Stimulated activated CD4-positive, alpha-beta T cell treated with anti-CD3 and anti-CD28 coated beads, Interleukin-2, amount 100 ng/mL, for 4 hours (primary cell): ENCODE measurements at regions not wholly inside any gene's neighbourhood (a gene's known extent, or its start where the extent isn't known, plus 50 kb on each side); places are given as distances from the start of the nearest gene placed in this dataset.
"Not testable (repeated sequence)": the region's sequence is repeated elsewhere in the genome, so short reads cannot be mapped to it uniquely, and the experiment has no call there.

Experiments
- DNase-seq: peaks from one replicate; pipeline ENCODE4 v3.0.0-alpha.2; 2020; ENCODE audit warnings: low read depth

GRCh38 chr17:73851091-73851490 is 206.8 kb upstream of the SDK2 start:
- DNase-seq = no peak

- DNase-seq = no peak
These were observed 207.7 kb upstream of the SDK2 start for GRCh38 chr17:73851921-73852320.

- no peak for DNase-seq
These were observed 211.6 kb upstream of the SDK2 start for GRCh38 chr17:73855720-73856333.

GRCh38 chr17:73856556-73856955 is 212.3 kb upstream of the SDK2 start:
- no peak for DNase-seq

GRCh38 chr17:73859439-73860008 is 215.3 kb upstream of the SDK2 start:
- DNase-seq = not testable (repeated sequence)

GRCh38 chr17:73861543-73861942 is 217.3 kb upstream of the SDK2 start:
- DNase-seq = no peak

- no peak for DNase-seq
These were observed 219.7 kb upstream of the SDK2 start for GRCh38 chr17:73863761-73864535.

- DNase-seq = no peak
These were observed 221.6 kb upstream of the SDK2 start for GRCh38 chr17:73865831-73866230.

- DNase-seq = no peak
These were observed 222.8 kb upstream of the SDK2 start for GRCh38 chr17:73867056-73867455.

GRCh38 chr17:73870068-73870467 is 225.8 kb upstream of the SDK2 start:
- DNase-seq = no peak

- DNase-seq = no peak
These were observed 226.2 kb upstream of the SDK2 start for GRCh38 chr17:73870473-73870872.

- DNase-seq = no peak
These were observed 228.6 kb upstream of the SDK2 start for GRCh38 chr17:73872816-73873215.

- no peak for DNase-seq
These were observed 229.9 kb upstream of the SDK2 start for GRCh38 chr17:73874008-73874720.

GRCh38 chr17:73875346-73875745 is 231.1 kb upstream of the SDK2 start:
- no peak for DNase-seq

GRCh38 chr17:73877962-73878361 is 233.7 kb upstream of the SDK2 start:
- no peak for DNase-seq

GRCh38 chr17:73878923-73879322 is 234.7 kb upstream of the SDK2 start:
- DNase-seq = no peak

- DNase-seq = no peak
These were observed 235.7 kb upstream of the SDK2 start for GRCh38 chr17:73879987-73880386.

GRCh38 chr17:73882590-73882989 is 238.3 kb upstream of the SDK2 start:
- no peak for DNase-seq

- no peak for DNase-seq
These were observed 238.9 kb upstream of the SDK2 start for GRCh38 chr17:73883175-73883574.

GRCh38 chr17:73887739-73888138 is 243.5 kb upstream of the SDK2 start:
- DNase-seq = no peak

GRCh38 chr17:73888862-73889261 is 244.6 kb upstream of the SDK2 start:
- DNase-seq = no peak

- DNase-seq = no peak
These were observed 245.2 kb upstream of the SDK2 start for GRCh38 chr17:73889439-73889838.
